NCI-H2227 (cell line): ENCODE measurements at regions not wholly inside any gene's neighbourhood (a gene's known extent, or its start where the extent isn't known, plus 50 kb on each side); places are given as distances from the start of the nearest gene placed in this dataset.
"Not testable (repeated sequence)": the region's sequence is repeated elsewhere in the genome, so short reads cannot be mapped to it uniquely, and the experiment has no call there.

Source experiments
- DNase-seq: peaks from one replicate; lab custom pipeline; 2025; ENCODE audit not compliant: unreplicated experiment; lab: John Stamatoyannopoulos, UW

GRCh38 chr2:236489083-236489482, 80.5 kb upstream of the ACKR3 start:
- DNase-seq = not testable (repeated sequence)

- no peak for DNase-seq
Observed at GRCh38 chr2:236489895-236490404, 79.7 kb upstream of the ACKR3 start.

GRCh38 chr2:236496340-236496739, 73.3 kb upstream of the ACKR3 start:
- no peak for DNase-seq

- no peak for DNase-seq
Observed at GRCh38 chr2:236498369-236498768, 71.3 kb upstream of the ACKR3 start.

- DNase-seq = no peak
Observed at GRCh38 chr2:236499691-236500578, 69.7 kb upstream of the ACKR3 start.

GRCh38 chr2:236501026-236501425, 68.6 kb upstream of the ACKR3 start:
- no peak for DNase-seq

- DNase-seq = no peak
Observed at GRCh38 chr2:236501531-236501930, 68.1 kb upstream of the ACKR3 start.

GRCh38 chr2:236503100-236503499, 66.5 kb upstream of the ACKR3 start:
- DNase-seq = no peak

GRCh38 chr2:236503583-236503982, 66.0 kb upstream of the ACKR3 start:
- DNase-seq = no peak

GRCh38 chr2:236505041-236505440, 64.6 kb upstream of the ACKR3 start:
- no peak for DNase-seq

GRCh38 chr2:236505648-236506047, 64.0 kb upstream of the ACKR3 start:
- no peak for DNase-seq

- peak; percentile 90 for DNase-seq
Observed at GRCh38 chr2:236507393-236508085, 62.1 kb upstream of the ACKR3 start.

GRCh38 chr2:236508466-236508865, 61.2 kb upstream of the ACKR3 start:
- no peak for DNase-seq

- DNase-seq = no peak
Observed at GRCh38 chr2:236510034-236510433, 59.6 kb upstream of the ACKR3 start.

- DNase-seq = no peak
Observed at GRCh38 chr2:236511266-236511665, 58.4 kb upstream of the ACKR3 start.

GRCh38 chr2:236512267-236512666, 57.4 kb upstream of the ACKR3 start:
- no peak for DNase-seq

GRCh38 chr2:236512902-236513435, 56.7 kb upstream of the ACKR3 start:
- DNase-seq = no peak

GRCh38 chr2:236513956-236514355, 55.7 kb upstream of the ACKR3 start:
- DNase-seq = no peak

- no peak for DNase-seq
Observed at GRCh38 chr2:236516708-236517107, 52.9 kb upstream of the ACKR3 start.

GRCh38 chr2:236517251-236518031, 52.2 kb upstream of the ACKR3 start:
- DNase-seq = no peak
